HG02571 (cell line): ENCODE measurements at regions not wholly inside any gene's neighbourhood (a gene's known extent, or its start where the extent isn't known, plus 50 kb on each side); places are given as distances from the start of the nearest gene placed in this dataset.

Experiments
- ATAC-seq: cut with Tn5 transposase; IDR thresholded peaks from one replicate; pipeline ENCODE4 v1.9.1; 2021; ENCODE audit warnings: mild to moderate bottlenecking, moderate library complexity; ENCODE audit not compliant: unreplicated experiment

- no peak for ATAC-seq
These were observed 360.0 kb downstream of the EPHA4 start for GRCh38 chr2:221212105-221212504.

GRCh38 chr2:221215487-221215886, 356.6 kb downstream of the EPHA4 start:
- no peak for ATAC-seq

GRCh38 chr2:221216636-221217035, 355.5 kb downstream of the EPHA4 start:
- no peak for ATAC-seq

- ATAC-seq, result no peak
These were observed 346.4 kb downstream of the EPHA4 start for GRCh38 chr2:221225752-221226151.

GRCh38 chr2:221228214-221228769, 343.8 kb downstream of the EPHA4 start:
- ATAC-seq, result no peak

GRCh38 chr2:221229099-221229498, 343.0 kb downstream of the EPHA4 start:
- no peak for ATAC-seq

GRCh38 chr2:221231511-221231910, 340.6 kb downstream of the EPHA4 start:
- ATAC-seq, result no peak

GRCh38 chr2:221235941-221236340, 336.2 kb downstream of the EPHA4 start:
- no peak for ATAC-seq

GRCh38 chr2:221241072-221241471, 331.0 kb downstream of the EPHA4 start:
- no peak for ATAC-seq

- ATAC-seq, result no peak
These were observed 328.3 kb downstream of the EPHA4 start for GRCh38 chr2:221243771-221244170.

- no peak for ATAC-seq
These were observed 327.1 kb downstream of the EPHA4 start for GRCh38 chr2:221245045-221245444.

- ATAC-seq, result no peak
These were observed 326.3 kb downstream of the EPHA4 start for GRCh38 chr2:221245772-221246171.

- ATAC-seq, result no peak
These were observed 317.8 kb downstream of the EPHA4 start for GRCh38 chr2:221254299-221254698.

- ATAC-seq, result no peak
These were observed 316.2 kb downstream of the EPHA4 start for GRCh38 chr2:221255862-221256261.

GRCh38 chr2:221258464-221258863, 313.6 kb downstream of the EPHA4 start:
- no peak for ATAC-seq

GRCh38 chr2:221262651-221263050, 309.5 kb downstream of the EPHA4 start:
- no peak for ATAC-seq

GRCh38 chr2:221263573-221263972, 308.5 kb downstream of the EPHA4 start:
- ATAC-seq, result no peak

GRCh38 chr2:221264318-221264717, 307.8 kb downstream of the EPHA4 start:
- no peak for ATAC-seq

GRCh38 chr2:221267773-221268425, 304.2 kb downstream of the EPHA4 start:
- ATAC-seq, result no peak

GRCh38 chr2:221268631-221269030, 303.5 kb downstream of the EPHA4 start:
- ATAC-seq, result no peak

GRCh38 chr2:221270806-221271205, 301.3 kb downstream of the EPHA4 start:
- no peak for ATAC-seq

GRCh38 chr2:221272729-221273128, 299.4 kb downstream of the EPHA4 start:
- no peak for ATAC-seq

- ATAC-seq, result no peak
These were observed 296.1 kb downstream of the EPHA4 start for GRCh38 chr2:221276033-221276432.
